Suprapubic skin (tissue), 4 donors: ENCODE measurements at regions not wholly inside any gene's neighbourhood (a gene's known extent, or its start where the extent isn't known, plus 50 kb on each side); places are given as distances from the start of the nearest gene placed in this dataset.

ENCODE experiments used
- DNase-seq, 2 donors: peaks; one replicate each; pipeline ENCODE4 v3.0.0-alpha.2; 2019; ENCODE audit warnings: low spot score in 2 of 2
- H3K27ac ChIP-seq: fragments of 200-600 bp; sonication (generic); one replicate; pipeline ENCODE4 v1.5.1; 2019
- H3K27me3 ChIP-seq: fragments of 200-600 bp; sonication (generic); one replicate; pipeline ENCODE4 v1.5.1; 2019
- H3K36me3 ChIP-seq: fragments of 200-600 bp; sonication (generic); one replicate; pipeline ENCODE4 v1.5.1; 2019
- H3K4me1 ChIP-seq: fragments of 200-600 bp; sonication (generic); one replicate; pipeline ENCODE4 v1.5.1; 2019
- H3K4me3 ChIP-seq: fragments of 200-600 bp; sonication (generic); one replicate; pipeline ENCODE4 v1.5.1; 2019; ENCODE audit warnings: mild to moderate bottlenecking
- H3K9me3 ChIP-seq: fragments of 200-600 bp; sonication (generic); one replicate; pipeline ENCODE4 v1.5.1; 2019
- CTCF ChIP-seq, 2 donors: fragments of 200-600 bp in 1 of 2; fragments of 450-650 bp in 1 of 2; sonication (generic) in 1 of 2; IDR thresholded peaks; one replicate each; pipeline ENCODE4 v1.5.1; 2016 to 2019; ENCODE audit warnings: antibody characterized with exemption in 2 of 2, mild to moderate bottlenecking in 1 of 2, moderate library complexity in 1 of 2
- EP300 ChIP-seq: sonication (generic); formaldehyde crosslinking; IDR thresholded peaks from one replicate; pipeline ENCODE4 v1.6.1; 2017; ENCODE audit warnings: antibody characterized with exemption
- POLR2A ChIP-seq, 2 donors: fragments of 450-650 bp; IDR thresholded peaks; one replicate each; pipeline ENCODE4 v1.6.1; 2017; ENCODE audit warnings: antibody characterized with exemption in 2 of 2, mild to moderate bottlenecking in 2 of 2, moderate library complexity in 2 of 2
- POLR2AphosphoS5 ChIP-seq, 3 donors: sonication (generic); formaldehyde crosslinking; IDR thresholded peaks; one replicate each; pipeline ENCODE4 v1.6.1; 2017; ENCODE audit warnings: antibody characterized with exemption in 3 of 3
- WGBS: methylation state at CpG from one replicate; pipeline ENCODE4 v1.1.5; 2018; 5-methylcytosine and 5-hydroxymethylcytosine counted together

GRCh38 chr6:14284969-14285590, 167.5 kb downstream of the CD83 start:
- Histone ChIP-seq H3K27ac (no peak overlapping the region), H3K36me3 (no peaks in the 10 kb centered on the region), H3K4me1 (peaks cover 7% of the 10 kb centered on the region), H3K27me3 (no peaks in the 10 kb centered on the region), H3K9me3 (no peaks in the 10 kb centered on the region), H3K4me3 (no peak overlapping the region)
- no peak for TF ChIP-seq CTCF (IDR thresholded peaks at IDR 0.05)
- TF ChIP-seq POLR2A (IDR thresholded peaks at IDR 0.05): no peak
- TF ChIP-seq EP300: no peak
- no peak for TF ChIP-seq POLR2AphosphoS5 (IDR thresholded peaks at IDR 0.05)
- DNase-seq: no peak
- 82% methylated on average over 7 of the region's 7 CpGs for WGBS

GRCh38 chr6:14286144-14286543, 168.6 kb downstream of the CD83 start:
- Histone ChIP-seq H3K4me3 (no peak overlapping the region), H3K4me1 (peaks cover 7% of the 10 kb centered on the region), H3K27me3 (no peaks in the 10 kb centered on the region), H3K9me3 (no peaks in the 10 kb centered on the region), H3K36me3 (no peaks in the 10 kb centered on the region), H3K27ac (no peak overlapping the region)
- WGBS: 31% methylated on average over 5 of the region's 5 CpGs
- DNase-seq: no peak
- no peak for TF ChIP-seq CTCF (IDR thresholded peaks at IDR 0.05)
- no peak for TF ChIP-seq EP300
- no peak for TF ChIP-seq POLR2A (IDR thresholded peaks at IDR 0.05)
- no peak for TF ChIP-seq POLR2AphosphoS5 (IDR thresholded peaks at IDR 0.05)

GRCh38 chr6:14286634-14287428, 169.3 kb downstream of the CD83 start:
- H3K4me1 ChIP-seq: peaks cover 7% of the 10 kb centered on the region
- H3K27ac ChIP-seq: no peak overlapping the region
- H3K27me3 ChIP-seq: no peaks in the 10 kb centered on the region
- no peak for DNase-seq
- H3K4me3 ChIP-seq: no peak overlapping the region
- H3K36me3 ChIP-seq: no peaks in the 10 kb centered on the region
- no peaks in the 10 kb centered on the region for H3K9me3 ChIP-seq
- TF ChIP-seq CTCF (IDR thresholded peaks at IDR 0.05): no peak
- WGBS: 67% methylated on average over 1 of the region's 1 CpG

GRCh38 chr6:14287707-14288106, 170.1 kb downstream of the CD83 start:
- H3K36me3 ChIP-seq: no peaks in the 10 kb centered on the region
- no peaks in the 10 kb centered on the region for H3K9me3 ChIP-seq
- no peak overlapping the region for H3K27ac ChIP-seq
- H3K4me1 ChIP-seq: peaks cover 7% of the 10 kb centered on the region
- TF ChIP-seq POLR2A (IDR thresholded peaks at IDR 0.05) (no peak), POLR2AphosphoS5 (IDR thresholded peaks at IDR 0.05) (no peak)
- H3K27me3 ChIP-seq: no peaks in the 10 kb centered on the region
- H3K4me3 ChIP-seq: no peak overlapping the region
- DNase-seq: no peak

- no peak for TF ChIP-seq POLR2A (IDR thresholded peaks at IDR 0.05)
- TF ChIP-seq EP300: no peak
- no peak for TF ChIP-seq CTCF (IDR thresholded peaks at IDR 0.05)
- no peak for TF ChIP-seq POLR2AphosphoS5 (IDR thresholded peaks at IDR 0.05)
- no peak for DNase-seq
- H3K4me3 ChIP-seq: no peak overlapping the region
- H3K4me1 ChIP-seq: peaks cover 7% of the 10 kb centered on the region
- no peaks in the 10 kb centered on the region for H3K36me3 ChIP-seq
- no peak overlapping the region for H3K27ac ChIP-seq
- WGBS: 84% methylated on average over 3 of the region's 3 CpGs
- H3K27me3 ChIP-seq: no peaks in the 10 kb centered on the region
- H3K9me3 ChIP-seq: no peaks in the 10 kb centered on the region
Measured at GRCh38 chr6:14288910-14289309, 171.3 kb downstream of the CD83 start.
